Epidermal melanocyte (primary cell): ENCODE measurements at regions not wholly inside any gene's neighbourhood (a gene's known extent, or its start where the extent isn't known, plus 50 kb on each side); places are given as distances from the start of the nearest gene placed in this dataset.

ENCODE experiments used
- DNase-seq: peaks from one replicate; pipeline ENCODE4 v3.0.0; 2011; ENCODE audit warnings: low spot score; ENCODE audit not compliant: insufficient read length

- no peak for DNase-seq
These were observed 774.4 kb downstream of the HDGFL1 start for GRCh38 chr6:23343610-23344306.

GRCh38 chr6:23348185-23348584, 777.8 kb upstream of the NRSN1 start:
- DNase-seq: no peak

GRCh38 chr6:23349521-23350147, 776.4 kb upstream of the NRSN1 start:
- no peak for DNase-seq

- no peak for DNase-seq
These were observed 775.1 kb upstream of the NRSN1 start for GRCh38 chr6:23350752-23351453.

- DNase-seq: no peak
These were observed 772.0 kb upstream of the NRSN1 start for GRCh38 chr6:23354004-23354403.

GRCh38 chr6:23357185-23357766, 768.7 kb upstream of the NRSN1 start:
- DNase-seq: no peak

- no peak for DNase-seq
These were observed 760.3 kb upstream of the NRSN1 start for GRCh38 chr6:23365732-23366131.

GRCh38 chr6:23367311-23367710, 758.7 kb upstream of the NRSN1 start:
- DNase-seq: no peak

- DNase-seq: no peak
These were observed 757.5 kb upstream of the NRSN1 start for GRCh38 chr6:23368557-23368956.

- no peak for DNase-seq
These were observed 756.0 kb upstream of the NRSN1 start for GRCh38 chr6:23370051-23370450.

- DNase-seq: no peak
These were observed 754.7 kb upstream of the NRSN1 start for GRCh38 chr6:23371132-23371915.

- no peak for DNase-seq
These were observed 748.2 kb upstream of the NRSN1 start for GRCh38 chr6:23377830-23378229.

GRCh38 chr6:23380465-23380864, 745.5 kb upstream of the NRSN1 start:
- DNase-seq: no peak

GRCh38 chr6:23388086-23388783, 737.8 kb upstream of the NRSN1 start:
- no peak for DNase-seq

GRCh38 chr6:23389386-23389785, 736.6 kb upstream of the NRSN1 start:
- DNase-seq: no peak

GRCh38 chr6:23390221-23390620, 735.8 kb upstream of the NRSN1 start:
- no peak for DNase-seq

- DNase-seq: no peak
These were observed 731.3 kb upstream of the NRSN1 start for GRCh38 chr6:23394681-23395080.

- no peak for DNase-seq
These were observed 730.6 kb upstream of the NRSN1 start for GRCh38 chr6:23395381-23395780.

GRCh38 chr6:23396949-23397348, 729.1 kb upstream of the NRSN1 start:
- DNase-seq: no peak

GRCh38 chr6:23403460-23403859, 722.6 kb upstream of the NRSN1 start:
- DNase-seq: no peak

- no peak for DNase-seq
These were observed 716.5 kb upstream of the NRSN1 start for GRCh38 chr6:23409531-23409930.
